ENCODE measurements at regions not wholly inside any gene's neighbourhood (a gene's known extent, or its start where the extent isn't known, plus 50 kb on each side); places are given as distances from the start of the nearest gene placed in this dataset.

DNA sequence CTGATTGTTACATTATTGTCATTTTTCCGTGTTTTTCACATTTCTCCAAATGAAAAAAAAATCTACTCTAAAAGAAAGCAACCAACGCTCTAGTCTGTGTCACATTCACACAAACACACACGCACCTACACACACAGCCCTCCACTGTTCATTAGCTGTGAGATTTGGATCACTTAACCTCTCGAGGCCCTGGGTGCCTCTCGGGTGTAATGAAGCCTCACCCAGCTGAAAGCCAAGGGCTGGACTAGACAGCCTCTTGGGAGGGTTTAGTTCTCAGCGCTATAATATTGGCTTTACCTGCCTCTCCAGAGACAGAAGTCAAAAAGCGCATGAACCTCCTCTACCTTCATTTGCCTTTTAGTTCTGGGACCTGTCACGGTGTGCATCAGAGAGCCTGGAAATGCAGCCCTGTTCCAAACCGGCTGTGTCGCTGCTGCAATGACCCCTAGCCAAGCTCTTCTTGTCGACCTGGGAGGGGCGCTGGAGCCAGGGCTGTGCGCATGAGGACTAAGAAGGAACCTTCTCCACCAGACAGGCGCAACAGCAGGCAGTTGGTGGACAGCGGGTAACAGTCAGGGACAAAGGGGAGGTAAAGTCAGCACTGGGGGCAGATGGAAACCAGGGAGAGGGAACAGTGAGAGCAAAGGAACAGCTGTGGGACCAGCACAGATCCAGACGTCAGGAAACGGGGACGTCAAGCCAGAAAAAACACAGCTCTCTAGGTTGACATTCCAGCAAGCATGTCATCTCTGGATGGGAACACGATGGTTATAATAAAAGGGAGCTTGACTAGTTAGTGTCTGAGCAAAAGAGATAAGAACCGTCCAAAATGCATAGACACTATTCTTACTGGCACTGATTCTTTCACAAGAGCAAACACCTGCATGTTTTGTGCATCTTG lies 375.9 kb downstream of the EFNB2 start:
- no peaks in the 10 kb centered on the region for H3K4me1 ChIP-seq
- no peaks in the 10 kb centered on the region for H3K27me3 ChIP-seq
- no peaks in the 10 kb centered on the region for H3K9me3 ChIP-seq
- no peak overlapping the region for H3K4me3 ChIP-seq
- no peak for DNase-seq (ENCODE audit: low spot score)
- TF ChIP-seq, protein P1, sequence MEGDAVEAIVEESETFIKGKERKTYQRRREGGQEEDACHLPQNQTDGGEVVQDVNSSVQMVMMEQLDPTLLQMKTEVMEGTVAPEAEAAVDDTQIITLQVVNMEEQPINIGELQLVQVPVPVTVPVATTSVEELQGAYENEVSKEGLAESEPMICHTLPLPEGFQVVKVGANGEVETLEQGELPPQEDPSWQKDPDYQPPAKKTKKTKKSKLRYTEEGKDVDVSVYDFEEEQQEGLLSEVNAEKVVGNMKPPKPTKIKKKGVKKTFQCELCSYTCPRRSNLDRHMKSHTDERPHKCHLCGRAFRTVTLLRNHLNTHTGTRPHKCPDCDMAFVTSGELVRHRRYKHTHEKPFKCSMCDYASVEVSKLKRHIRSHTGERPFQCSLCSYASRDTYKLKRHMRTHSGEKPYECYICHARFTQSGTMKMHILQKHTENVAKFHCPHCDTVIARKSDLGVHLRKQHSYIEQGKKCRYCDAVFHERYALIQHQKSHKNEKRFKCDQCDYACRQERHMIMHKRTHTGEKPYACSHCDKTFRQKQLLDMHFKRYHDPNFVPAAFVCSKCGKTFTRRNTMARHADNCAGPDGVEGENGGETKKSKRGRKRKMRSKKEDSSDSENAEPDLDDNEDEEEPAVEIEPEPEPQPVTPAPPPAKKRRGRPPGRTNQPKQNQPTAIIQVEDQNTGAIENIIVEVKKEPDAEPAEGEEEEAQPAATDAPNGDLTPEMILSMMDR (IDR thresholded peaks at IDR 0.05): no peak
- no peaks in the 10 kb centered on the region for H3K36me3 ChIP-seq
- no peak overlapping the region for H3K27ac ChIP-seq

DNA sequence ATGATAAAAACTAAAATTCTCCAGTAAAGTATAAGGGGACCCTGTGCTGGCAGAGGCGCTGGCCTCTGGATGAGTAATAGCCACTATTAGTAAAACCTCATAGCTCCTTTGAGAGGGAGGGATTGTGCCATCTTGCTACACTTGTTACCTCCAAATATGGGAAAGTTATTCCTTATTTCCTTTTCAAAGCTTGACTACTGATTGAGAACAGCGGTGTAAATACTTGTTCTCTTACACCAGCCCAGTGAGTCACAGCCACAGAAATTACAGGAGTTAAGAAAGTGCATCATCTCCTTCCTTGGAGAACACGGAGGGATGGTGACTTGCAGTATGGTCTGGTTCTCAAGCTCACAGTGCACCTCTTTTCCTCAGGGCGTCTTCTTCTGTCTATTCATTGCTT lies 379.0 kb downstream of the EFNB2 start:
- H3K9me3 ChIP-seq: no peaks in the 10 kb centered on the region
- DNase-seq (ENCODE audit: low spot score): no peak
- TF ChIP-seq, protein P1 (IDR thresholded peaks at IDR 0.05): no peak
- H3K27me3 ChIP-seq: no peaks in the 10 kb centered on the region
- no peak overlapping the region for H3K27ac ChIP-seq
- no peaks in the 10 kb centered on the region for H3K4me1 ChIP-seq
- no peaks in the 10 kb centered on the region for H3K36me3 ChIP-seq
- no peak overlapping the region for H3K4me3 ChIP-seq

DNA sequence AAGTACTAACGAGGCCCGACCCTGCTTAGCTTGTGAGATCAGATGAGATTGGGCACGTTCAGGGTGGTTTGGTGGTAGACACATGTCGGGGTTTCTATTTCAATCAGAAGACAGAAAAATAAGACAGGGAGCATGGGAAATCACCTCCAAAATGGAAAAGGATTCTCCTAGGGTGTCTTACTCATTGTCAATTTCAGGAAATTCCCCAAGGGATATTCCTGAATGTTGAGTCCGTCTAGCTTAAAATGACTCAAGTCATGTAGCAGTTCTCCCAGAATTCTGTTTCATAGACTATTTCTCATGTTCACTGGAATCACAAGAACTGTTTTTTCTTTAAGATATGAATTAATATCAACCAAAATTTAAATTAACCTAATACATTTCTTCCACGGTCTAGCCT lies 380.1 kb downstream of the EFNB2 start:
- Histone ChIP-seq H3K27ac (no peak overlapping the region), H3K4me3 (no peak overlapping the region), H3K4me1 (no peaks in the 10 kb centered on the region), H3K36me3 (no peaks in the 10 kb centered on the region), H3K9me3 (no peaks in the 10 kb centered on the region), H3K27me3 (no peaks in the 10 kb centered on the region)
- TF ChIP-seq, protein P1 (IDR thresholded peaks at IDR 0.05): no peak
- DNase-seq (ENCODE audit: low spot score): no peak

DNA sequence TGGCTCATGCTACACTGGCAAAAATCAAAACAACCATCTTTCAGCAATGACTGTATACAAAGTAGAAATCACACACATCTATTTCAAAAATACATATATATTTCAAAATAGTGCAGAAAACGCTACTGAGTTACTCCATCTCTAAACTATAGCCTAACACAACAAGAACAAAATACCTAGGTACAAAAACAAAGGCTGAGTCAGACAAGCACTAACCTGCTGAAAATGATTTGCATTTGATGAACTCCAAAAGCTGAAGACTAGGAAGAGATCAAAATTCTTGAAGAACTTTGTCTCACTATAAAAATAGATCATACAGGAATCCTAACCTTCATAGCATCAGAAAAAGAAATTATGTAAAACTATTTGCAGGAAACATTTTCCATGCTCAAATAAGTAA lies 381.6 kb downstream of the EFNB2 start:
- H3K36me3 ChIP-seq: no peaks in the 10 kb centered on the region
- DNase-seq (ENCODE audit: low spot score): no peak
- H3K4me1 ChIP-seq: no peaks in the 10 kb centered on the region
- TF ChIP-seq, protein P1 (IDR thresholded peaks at IDR 0.05): no peak
- no peaks in the 10 kb centered on the region for H3K9me3 ChIP-seq
- no peaks in the 10 kb centered on the region for H3K27me3 ChIP-seq
- H3K4me3 ChIP-seq: no peak overlapping the region
- H3K27ac ChIP-seq: no peak overlapping the region

DNA sequence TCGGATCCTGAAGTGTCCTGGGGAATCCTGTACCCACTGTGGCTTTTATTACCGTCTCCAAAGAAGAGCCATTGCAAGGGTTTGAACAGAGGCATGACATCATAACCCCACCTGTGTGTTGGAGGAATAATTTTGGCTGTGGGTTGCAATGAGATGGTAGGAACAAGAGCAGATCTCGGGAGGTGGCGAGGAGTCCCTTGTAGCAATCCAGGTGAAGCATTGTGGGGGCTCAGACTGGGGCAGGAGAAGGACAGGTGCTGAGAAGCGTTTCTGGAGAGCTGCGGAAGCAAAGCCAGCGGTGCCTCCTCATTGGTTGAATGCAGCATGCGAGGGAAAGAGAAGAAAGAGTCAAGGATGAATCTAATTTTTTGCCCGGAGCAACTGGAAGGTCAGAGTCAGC lies 382.4 kb downstream of the EFNB2 start:
- H3K27me3 ChIP-seq: no peaks in the 10 kb centered on the region
- no peaks in the 10 kb centered on the region for H3K36me3 ChIP-seq
- TF ChIP-seq, protein P1 (IDR thresholded peaks at IDR 0.05): no peak
- no peaks in the 10 kb centered on the region for H3K9me3 ChIP-seq
- no peak for DNase-seq (ENCODE audit: low spot score)
- no peak overlapping the region for H3K4me3 ChIP-seq
- H3K4me1 ChIP-seq: no peaks in the 10 kb centered on the region
- no peak overlapping the region for H3K27ac ChIP-seq

DNA sequence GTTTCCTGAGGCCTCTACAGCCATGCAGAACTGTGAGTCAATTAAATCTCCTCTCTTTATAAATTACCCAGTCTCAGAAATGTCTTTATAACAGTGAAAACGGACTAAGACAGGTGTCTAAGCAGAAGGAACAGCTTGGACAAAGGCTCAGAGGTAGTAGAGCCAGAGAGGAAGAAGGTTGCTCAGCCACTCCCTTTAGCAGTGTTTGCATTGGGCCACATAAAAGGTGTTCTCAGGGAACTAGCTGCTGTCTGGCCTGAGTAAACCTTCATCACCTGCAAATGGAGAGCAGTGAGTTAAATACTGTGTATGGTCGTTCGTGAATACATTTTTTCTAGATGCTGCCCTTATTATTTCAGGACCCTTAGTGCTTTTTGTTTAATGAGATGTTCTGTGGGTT lies 383.4 kb downstream of the EFNB2 start:
- no peaks in the 10 kb centered on the region for H3K9me3 ChIP-seq
- TF ChIP-seq, protein P1 (IDR thresholded peaks at IDR 0.05): no peak
- H3K27me3 ChIP-seq: no peaks in the 10 kb centered on the region
- no peak overlapping the region for H3K27ac ChIP-seq
- no peaks in the 10 kb centered on the region for H3K36me3 ChIP-seq
- H3K4me3 ChIP-seq: no peak overlapping the region
- no peaks in the 10 kb centered on the region for H3K4me1 ChIP-seq
- DNase-seq (ENCODE audit: low spot score): no peak

All from right atrium auricular region (tissue), 2 donors.